HG02870 (cell line): ENCODE measurements at regions not wholly inside any gene's neighbourhood (a gene's known extent, or its start where the extent isn't known, plus 50 kb on each side); places are given as distances from the start of the nearest gene placed in this dataset.

ENCODE experiments used
- ATAC-seq: cut with Tn5 transposase; IDR thresholded peaks from one replicate; pipeline ENCODE4 v1.9.1; 2021; ENCODE audit warnings: mild to moderate bottlenecking, moderate library complexity; ENCODE audit not compliant: unreplicated experiment

- ATAC-seq: no peak
Measured at GRCh38 chr4:30783751-30784150, 63.6 kb downstream of the PCDH7 start.

GRCh38 chr4:30789219-30789671, 69.1 kb downstream of the PCDH7 start:
- ATAC-seq: no peak

GRCh38 chr4:30790123-30790522, 70.0 kb downstream of the PCDH7 start:
- no peak for ATAC-seq

- no peak for ATAC-seq
Measured at GRCh38 chr4:30790998-30791397, 70.8 kb downstream of the PCDH7 start.

- no peak for ATAC-seq
Measured at GRCh38 chr4:30792601-30793000, 72.4 kb downstream of the PCDH7 start.

GRCh38 chr4:30801876-30802275, 81.7 kb downstream of the PCDH7 start:
- no peak for ATAC-seq

- no peak for ATAC-seq
Measured at GRCh38 chr4:30802622-30803323, 82.6 kb downstream of the PCDH7 start.

- ATAC-seq: no peak
Measured at GRCh38 chr4:30808276-30808675, 88.1 kb downstream of the PCDH7 start.

- ATAC-seq: no peak
Measured at GRCh38 chr4:30811296-30811695, 91.1 kb downstream of the PCDH7 start.

GRCh38 chr4:30815685-30816084, 95.5 kb downstream of the PCDH7 start:
- no peak for ATAC-seq

- no peak for ATAC-seq
Measured at GRCh38 chr4:30817447-30817846, 97.3 kb downstream of the PCDH7 start.

- ATAC-seq: no peak
Measured at GRCh38 chr4:30818541-30818940, 98.4 kb downstream of the PCDH7 start.

- ATAC-seq: no peak
Measured at GRCh38 chr4:30821275-30821674, 101.1 kb downstream of the PCDH7 start.

GRCh38 chr4:30821859-30822612, 101.9 kb downstream of the PCDH7 start:
- no peak for ATAC-seq

- ATAC-seq: no peak
Measured at GRCh38 chr4:30822911-30823551, 102.9 kb downstream of the PCDH7 start.

- no peak for ATAC-seq
Measured at GRCh38 chr4:30825008-30825770, 105.0 kb downstream of the PCDH7 start.

GRCh38 chr4:30828264-30828926, 108.2 kb downstream of the PCDH7 start:
- no peak for ATAC-seq

GRCh38 chr4:30832639-30833038, 112.5 kb downstream of the PCDH7 start:
- ATAC-seq: no peak

GRCh38 chr4:30833206-30833605, 113.0 kb downstream of the PCDH7 start:
- ATAC-seq: no peak

GRCh38 chr4:30835044-30835443, 114.9 kb downstream of the PCDH7 start:
- no peak for ATAC-seq

GRCh38 chr4:30836231-30836630, 116.1 kb downstream of the PCDH7 start:
- ATAC-seq: no peak
